Esophagus squamous epithelium (tissue), 5 donors: ENCODE measurements at regions not wholly inside any gene's neighbourhood (a gene's known extent, or its start where the extent isn't known, plus 50 kb on each side); places are given as distances from the start of the nearest gene placed in this dataset.

ENCODE experiments used
- DNase-seq: peaks from one replicate; lab custom pipeline; 2025; lab: John Stamatoyannopoulos, UW
- H3K27ac ChIP-seq, 4 donors: fragments of 200-600 bp; sonication (generic); one replicate each; pipeline ENCODE4 v1.5.1; 2016 to 2019; ENCODE audit warnings: mild to moderate bottlenecking in 1 of 4
- H3K27me3 ChIP-seq, 4 donors: fragments of 200-600 bp; sonication (generic); 1 replicate in 3 of 4; 2 replicates in 1 of 4; pipeline versions ENCODE4 v1.5.1 to v1.6.0; 2017 to 2021; ENCODE audit warnings: antibody characterized with exemption in 1 of 4
- H3K36me3 ChIP-seq, 3 donors: fragments of 200-600 bp; sonication (generic); one replicate each; pipeline ENCODE4 v1.5.1; 2016 to 2019
- H3K4me1 ChIP-seq, 3 donors: fragments of 200-600 bp; sonication (generic); one replicate each; pipeline ENCODE4 v1.5.1; 2017 to 2019
- H3K4me3 ChIP-seq, 4 donors: fragments of 200-600 bp; sonication (generic); 1 replicate in 3 of 4; 2 replicates in 1 of 4; pipeline ENCODE4 v1.5.1; 2016 to 2019; ENCODE audit warnings: mild to moderate bottlenecking in 2 of 4, moderate library complexity in 1 of 4
- H3K9me3 ChIP-seq, 3 donors: fragments of 200-600 bp; sonication (generic); one replicate each; pipeline ENCODE4 v1.5.1; 2016 to 2019
- POLR2A ChIP-seq, 4 donors: fragments of 450-650 bp; IDR thresholded peaks; one replicate each; pipeline ENCODE4 v1.6.1; 2017; ENCODE audit warnings: antibody characterized with exemption in 4 of 4, mild to moderate bottlenecking in 4 of 4, moderate library complexity in 3 of 4
- WGBS, 2 donors: methylation state at CpG; one replicate each; pipeline ENCODE4 v1.1.5; 2018; 5-methylcytosine and 5-hydroxymethylcytosine counted together
- intact Hi-C: fragments of 100-400 bp; cut with DNase I; formaldehyde crosslinking; loops from one replicate; pipeline ENCODE4 v1.15.0; 2022
- TF ChIP-seq, protein P1 (sequence below), 6 experiments: fragments of 450-650 bp in 4 of 6; fragments of 200-600 bp in 2 of 6; sonication (generic) in 2 of 6; IDR thresholded peaks; one replicate each; pipeline ENCODE4 v1.5.1; 2016 to 2019; ENCODE audit warnings: antibody characterized with exemption in 6 of 6, mild to moderate bottlenecking in 4 of 6, moderate library complexity in 4 of 6
- donor health status: DM: yes; HTN: yes; CAD: no.

DNA sequence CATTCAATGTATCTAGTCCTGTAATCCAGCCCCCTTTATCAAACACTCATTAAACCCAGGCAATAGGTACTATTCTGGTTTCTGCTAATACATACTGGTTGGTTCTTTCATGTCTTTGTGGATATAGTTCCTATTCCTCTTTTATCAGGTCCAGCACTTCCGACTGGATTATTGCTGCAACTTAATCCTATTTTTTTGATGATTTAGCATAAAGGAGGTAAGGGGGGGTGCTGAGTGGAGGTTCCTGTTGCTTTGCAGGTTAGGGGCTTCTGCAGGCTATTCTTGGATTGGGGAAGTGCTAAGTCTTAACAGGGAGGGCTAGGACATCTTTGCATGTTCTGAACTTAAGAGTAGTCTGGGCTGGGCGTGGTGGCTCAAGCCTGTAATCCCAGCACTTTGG is 377.7 kb downstream of the FGF10 start:
- no peaks in the 10 kb centered on the region for H3K4me1 ChIP-seq
- no peak overlapping the region for H3K27ac ChIP-seq
- no peak overlapping the region for H3K4me3 ChIP-seq
- H3K27me3 ChIP-seq, result no peaks in the 10 kb centered on the region
- no peaks in the 10 kb centered on the region for H3K36me3 ChIP-seq
- WGBS, 2 donors, result 36 to 86% methylated on average over 1 to 2 of the region's 2 CpGs
- intact Hi-C loops, result no loop called here
- TF ChIP-seq POLR2A (IDR thresholded peaks at IDR 0.05), result no peak
- TF ChIP-seq, protein P1, sequence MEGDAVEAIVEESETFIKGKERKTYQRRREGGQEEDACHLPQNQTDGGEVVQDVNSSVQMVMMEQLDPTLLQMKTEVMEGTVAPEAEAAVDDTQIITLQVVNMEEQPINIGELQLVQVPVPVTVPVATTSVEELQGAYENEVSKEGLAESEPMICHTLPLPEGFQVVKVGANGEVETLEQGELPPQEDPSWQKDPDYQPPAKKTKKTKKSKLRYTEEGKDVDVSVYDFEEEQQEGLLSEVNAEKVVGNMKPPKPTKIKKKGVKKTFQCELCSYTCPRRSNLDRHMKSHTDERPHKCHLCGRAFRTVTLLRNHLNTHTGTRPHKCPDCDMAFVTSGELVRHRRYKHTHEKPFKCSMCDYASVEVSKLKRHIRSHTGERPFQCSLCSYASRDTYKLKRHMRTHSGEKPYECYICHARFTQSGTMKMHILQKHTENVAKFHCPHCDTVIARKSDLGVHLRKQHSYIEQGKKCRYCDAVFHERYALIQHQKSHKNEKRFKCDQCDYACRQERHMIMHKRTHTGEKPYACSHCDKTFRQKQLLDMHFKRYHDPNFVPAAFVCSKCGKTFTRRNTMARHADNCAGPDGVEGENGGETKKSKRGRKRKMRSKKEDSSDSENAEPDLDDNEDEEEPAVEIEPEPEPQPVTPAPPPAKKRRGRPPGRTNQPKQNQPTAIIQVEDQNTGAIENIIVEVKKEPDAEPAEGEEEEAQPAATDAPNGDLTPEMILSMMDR (IDR thresholded peaks at IDR 0.05), result no peak
- DNase-seq, result no peak
- peaks cover 0 to 9% (median 0%) of the 10 kb centered on the region in 3 donors for H3K9me3 ChIP-seq

DNA sequence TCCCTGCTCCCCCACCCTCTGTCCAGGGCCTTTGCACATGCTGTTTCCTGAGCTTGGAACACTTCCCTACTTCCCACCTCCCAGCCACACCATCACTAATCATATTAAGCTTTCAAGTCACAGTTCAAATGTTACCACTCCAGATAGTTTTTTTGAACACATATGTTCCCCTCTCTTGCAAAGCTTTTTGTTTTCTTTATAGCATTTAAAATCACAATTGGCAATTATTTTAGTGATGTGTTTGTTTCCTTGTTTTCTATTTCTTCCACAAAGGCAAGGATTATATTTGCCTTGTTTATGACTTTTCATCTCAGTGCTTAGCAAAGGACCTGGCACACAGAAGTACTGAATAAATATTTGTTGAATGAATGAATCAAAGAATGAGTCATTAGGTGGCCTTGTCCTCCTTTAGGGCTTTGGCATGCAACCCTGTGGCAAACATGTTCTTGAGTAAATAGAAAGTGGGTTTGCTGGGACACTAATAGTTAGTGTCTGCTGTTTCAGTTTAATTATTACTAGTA is 386.8 kb downstream of the FGF10 start:
- no peak overlapping the region for H3K27ac ChIP-seq
- no peak for TF ChIP-seq POLR2A (IDR thresholded peaks at IDR 0.05)
- TF ChIP-seq, protein P1 (IDR thresholded peaks at IDR 0.05), result no peak
- no peak overlapping the region for H3K4me3 ChIP-seq
- intact Hi-C loops, result no loop called here
- H3K27me3 ChIP-seq, result no peaks in the 10 kb centered on the region
- no peaks in the 10 kb centered on the region for H3K36me3 ChIP-seq
- DNase-seq, result no peak
- no peaks in the 10 kb centered on the region for H3K9me3 ChIP-seq
- H3K4me1 ChIP-seq, result no peaks in the 10 kb centered on the region

DNA sequence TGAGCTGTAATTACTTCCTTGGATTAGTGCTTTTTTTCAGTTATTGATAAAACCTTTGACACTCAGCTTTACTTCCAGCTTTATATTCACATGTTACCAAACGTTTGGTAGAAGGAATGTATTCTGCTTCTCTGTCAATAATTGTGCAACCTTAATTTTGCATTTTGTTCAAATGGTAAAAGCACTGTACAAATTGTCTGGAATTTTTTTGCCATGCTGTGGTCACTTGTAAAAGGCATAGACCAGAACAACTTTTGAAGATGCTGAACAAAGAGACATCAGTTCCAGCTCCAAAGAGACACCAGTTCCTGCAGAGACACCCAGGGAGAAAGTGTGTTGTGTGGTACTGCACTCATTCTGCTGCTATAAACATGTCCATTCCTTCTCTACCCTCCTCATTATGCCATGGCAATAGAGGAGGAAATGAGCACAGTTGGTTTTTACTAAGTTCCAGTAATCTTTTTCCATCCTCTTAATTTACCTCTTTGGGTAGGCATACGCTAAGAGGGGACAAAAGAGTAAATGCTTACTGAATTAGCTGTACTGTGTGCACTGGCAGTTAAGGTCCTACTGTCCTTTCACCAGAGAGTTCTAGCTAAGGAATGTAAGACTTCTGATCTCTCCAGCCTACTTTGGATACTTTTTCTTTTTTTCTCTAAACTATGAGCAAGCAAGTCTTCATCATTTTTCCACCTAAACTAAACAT is 387.4 kb downstream of the FGF10 start:
- Histone ChIP-seq H3K27ac (no peak overlapping the region), H3K27me3 (no peaks in the 10 kb centered on the region), H3K4me3 (no peak overlapping the region), H3K36me3 (no peaks in the 10 kb centered on the region), H3K9me3 (no peaks in the 10 kb centered on the region), H3K4me1 (no peaks in the 10 kb centered on the region)
- intact Hi-C loops, result no loop called here
- TF ChIP-seq, protein P1 (IDR thresholded peaks at IDR 0.05), result no peak
- no peak for TF ChIP-seq POLR2A (IDR thresholded peaks at IDR 0.05)
- 58 to 60% methylated on average over 2 of the region's 2 CpGs for WGBS, 2 donors
- no peak for DNase-seq

DNA sequence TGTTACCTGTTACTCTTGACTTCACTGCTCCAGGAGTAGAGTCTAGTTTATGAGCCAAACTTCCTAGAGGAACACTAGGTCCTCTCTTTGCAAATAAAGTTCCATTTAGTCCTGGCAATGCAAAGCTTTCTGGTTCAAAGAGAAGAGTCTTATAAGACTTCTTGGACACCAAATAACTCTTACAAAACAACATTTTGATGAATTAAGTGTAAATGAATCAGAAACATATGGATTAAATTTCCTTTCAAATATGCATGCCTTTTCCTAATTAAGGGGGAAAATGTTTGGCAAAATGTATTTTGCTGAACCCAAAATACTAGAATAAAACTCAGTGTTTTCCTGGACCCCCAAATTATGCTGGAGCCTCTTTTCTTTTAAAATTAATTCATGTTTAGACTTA is 388.0 kb downstream of the FGF10 start:
- H3K36me3 ChIP-seq, result no peaks in the 10 kb centered on the region
- intact Hi-C loops, result no loop called here
- TF ChIP-seq, protein P1 (IDR thresholded peaks at IDR 0.05), result no peak
- TF ChIP-seq POLR2A (IDR thresholded peaks at IDR 0.05), result no peak
- H3K4me3 ChIP-seq, result no peak overlapping the region
- DNase-seq, result no peak
- no peaks in the 10 kb centered on the region for H3K9me3 ChIP-seq
- H3K4me1 ChIP-seq, result no peaks in the 10 kb centered on the region
- no peaks in the 10 kb centered on the region for H3K27me3 ChIP-seq
- no peak overlapping the region for H3K27ac ChIP-seq

DNA sequence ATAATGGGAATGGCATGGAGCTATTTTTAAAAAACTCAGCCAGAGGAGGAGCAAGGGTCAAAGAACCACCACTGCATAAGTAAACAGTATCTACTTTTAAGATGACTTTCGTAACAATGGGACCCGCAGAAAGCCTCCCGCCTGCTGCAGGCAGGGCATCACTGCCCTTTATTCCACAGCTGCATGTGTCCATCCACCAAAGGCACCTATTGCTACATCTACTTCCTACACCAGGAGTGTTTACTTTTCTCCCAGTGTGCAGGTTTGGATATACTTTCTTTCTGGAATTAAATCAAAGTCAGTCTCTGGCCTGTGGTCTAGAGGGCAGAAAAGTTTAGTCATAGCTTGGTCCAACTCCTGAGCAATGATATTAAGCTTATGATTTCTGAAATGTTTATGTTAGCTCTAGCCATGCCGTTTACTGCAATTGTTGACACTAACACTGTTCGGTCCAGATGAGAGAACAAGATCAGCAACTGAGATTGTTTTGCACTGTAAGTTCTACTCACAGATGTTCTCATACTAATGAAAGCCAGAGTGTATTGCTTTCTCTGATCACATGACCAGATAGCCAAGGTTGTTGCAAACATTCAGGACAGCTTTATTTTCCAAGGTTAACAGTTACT is 391.5 kb downstream of the FGF10 start:
- 30 to 53% methylated on average over 5 of the region's 5 CpGs for WGBS, 2 donors
- H3K9me3 ChIP-seq, result no peaks in the 10 kb centered on the region
- no peak for DNase-seq
- TF ChIP-seq POLR2A (IDR thresholded peaks at IDR 0.05), result no peak
- TF ChIP-seq, protein P1 (IDR thresholded peaks at IDR 0.05), result no peak
- H3K27ac ChIP-seq, result no peak overlapping the region
- no peak overlapping the region for H3K4me3 ChIP-seq
- intact Hi-C loops, result no loop called here
- no peaks in the 10 kb centered on the region for H3K27me3 ChIP-seq
- no peaks in the 10 kb centered on the region for H3K36me3 ChIP-seq
- H3K4me1 ChIP-seq, result no peaks in the 10 kb centered on the region
